ENCODE measurements at regions not wholly inside any gene's neighbourhood (a gene's known extent, or its start where the extent isn't known, plus 50 kb on each side); places are given as distances from the start of the nearest gene placed in this dataset.

GRCh38 chr13:58978331-58978730, 1185.4 kb downstream of the DIAPH3 start (continued):
- TF ChIP-seq ZNF592 (IDR thresholded peaks at IDR 0.05) (no peak), ZNF384 (IDR thresholded peaks at IDR 0.05; ENCODE audit: borderline replicate concordance, low read depth, low read length) (no peak), MTA2 (IDR thresholded peaks at IDR 0.05; ENCODE audit: low read depth) (no peak), KAT2A (conservative IDR thresholded peaks at IDR 0.05; ENCODE audit: control insufficient read depth, low read depth, low read length) (no peak), SMARCA5 (IDR thresholded peaks at IDR 0.05) (no peak), JUNB (IDR thresholded peaks at IDR 0.05) (no peak), CREM (IDR thresholded peaks at IDR 0.05; ENCODE audit: low read depth) (no peak)

GRCh38 chr13:58979851-58980250, 1183.9 kb downstream of the DIAPH3 start:
- 2% methylated on average over 2 of the region's 2 CpGs for WGBS (ENCODE audit: insufficient coverage, insufficient replicate concordance, low lambda C conversion rate, missing lambda C conversion rate)
- Histone ChIP-seq H3K4me3 (no peak overlapping the region), H3K27me3 (replicated peaks in 1 of 2; ENCODE audit: control insufficient read depth in 2 of 2, insufficient read depth in 2 of 2, low read length in 1 of 2) (no peaks in the 10 kb centered on the region), H3K9ac (ENCODE audit: control insufficient read depth, insufficient read depth, low read length) (no peak overlapping the region), H3K9me3 (replicated peaks; ENCODE audit: control insufficient read depth, insufficient read depth, low read length) (no peaks in the 10 kb centered on the region), H3K36me3 (ENCODE audit: control insufficient read depth in 2 of 2, insufficient read depth in 2 of 2, low read length in 1 of 2) (no peaks in the 10 kb centered on the region), H4K20me1 (ENCODE audit: control insufficient read depth, insufficient read depth) (no peaks in the 10 kb centered on the region), H3K4me2 (ENCODE audit: control insufficient read depth, insufficient read depth) (no peak overlapping the region), H3K79me2 (ENCODE audit: control insufficient read depth, insufficient read depth, low read length) (no peaks in the 10 kb centered on the region), H3K4me1 (ENCODE audit: control insufficient read depth, insufficient read depth, low read length) (no peaks in the 10 kb centered on the region), H3K27ac (ENCODE audit: control insufficient read depth, insufficient read depth) (no peak overlapping the region), H2AFZ (ENCODE audit: control insufficient read depth, low read depth, low read length) (no peak overlapping the region)
- RAD21 ChIA-PET (ENCODE audit: unreplicated experiment), result no interaction called here
- SMC1A ChIA-PET (ENCODE audit: uncharacterized antibody, unreplicated experiment), result interaction anchor here (0.6 to 1.9 kb wide), 6 partner anchors 9 to 361 kb away, joined by 3 to 9 read pairs (median 5); no protein-coding TSS in a partner anchor
- TF ChIP-seq RCOR1 (conservative IDR thresholded peaks at IDR 0.05; ENCODE audit: low read depth, low read length) (no peak), CEBPB (IDR thresholded peaks at IDR 0.05; ENCODE audit: borderline replicate concordance in 1 of 2, low read depth in 2 of 2, low read length in 2 of 2) (peak in 1 of 2 experiments; percentile 16; a peak in 1 of 4 replicates)
- no TSS peak for BruUV-seq (replicated peaks)
- DNase-seq (ENCODE audit: low read depth, low spot score) (no peak), ATAC-seq (no peak), FAIRE-seq (no peak)
- POLR2A ChIA-PET, result interaction anchor here (0.8 kb wide), 1 partner anchor 30 kb away, joined by 3 read pairs; no protein-coding TSS in a partner anchor
- intact Hi-C loops (cut with micrococcal nuclease; ENCODE audit: unreplicated experiment) (no loop called here), in situ Hi-C loops (cut with MboI) (no loop called here)
- CTCF ChIA-PET, result interaction anchor here (0.6 to 1.6 kb wide), 5 partner anchors 19 to 816 kb away, joined by 3 to 5 read pairs (median 4); no protein-coding TSS in a partner anchor
